ENCODE measurements at regions not wholly inside any gene's neighbourhood (a gene's known extent, or its start where the extent isn't known, plus 50 kb on each side); places are given as distances from the start of the nearest gene placed in this dataset.

DNA sequence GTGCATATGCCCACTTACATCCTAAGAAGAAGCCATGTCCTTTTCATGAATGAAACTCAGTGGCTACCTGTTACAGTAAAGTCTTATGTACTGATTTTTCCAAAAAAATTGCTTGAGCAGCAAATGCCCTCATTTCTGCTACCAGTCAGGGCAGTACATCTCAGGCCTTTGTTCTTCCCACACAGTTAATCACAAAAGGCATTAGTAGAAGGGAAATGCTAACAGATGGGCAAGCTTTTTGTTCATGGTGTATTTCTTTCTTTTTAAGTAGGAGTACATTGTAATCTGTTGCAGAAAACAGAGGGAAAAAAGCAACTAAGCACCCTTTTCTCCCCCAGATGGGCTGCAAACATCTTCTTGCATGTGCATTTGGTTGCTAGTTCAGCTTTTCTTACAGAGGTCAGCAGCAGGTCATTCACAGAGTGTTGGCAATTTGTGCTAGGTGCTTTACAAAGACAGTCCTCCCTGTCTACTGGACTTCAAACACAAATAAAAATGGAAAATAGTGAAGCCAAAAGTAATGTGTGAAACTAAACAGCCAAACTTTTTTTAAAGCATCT is 373.4 kb downstream of the PRDM5 start:
- Histone ChIP-seq H3K27me3 (ENCODE audit: insufficient read depth, low read depth, low read length) (no peaks in the 10 kb centered on the region), H3K36me3 (ENCODE audit: insufficient read depth, low read length) (no peaks in the 10 kb centered on the region), H2AFZ (ENCODE audit: low read depth, low read length) (no peak overlapping the region), H3K9me2 (ENCODE audit: insufficient read depth, low read length) (no peaks in the 10 kb centered on the region), H3K9me3 (ENCODE audit: low read length) (no peaks in the 10 kb centered on the region), H3K9ac (ENCODE audit: low read length) (no peak overlapping the region), H3F3A (ENCODE audit: insufficient read depth, low read length, poor library complexity, severe bottlenecking) (no peaks in the 10 kb centered on the region), H3K79me2 (replicated peaks; ENCODE audit: insufficient read depth, low read length) (no peaks in the 10 kb centered on the region), H3K4me2 (ENCODE audit: low read length) (no peak overlapping the region), H4K20me1 (ENCODE audit: insufficient read depth) (no peaks in the 10 kb centered on the region), H3K4me3 (ENCODE audit: low read length) (no peak overlapping the region), H3K27ac (ENCODE audit: low read length) (no peak overlapping the region)
- TF ChIP-seq REST (IDR thresholded peaks at IDR 0.05; ENCODE audit: borderline replicate concordance) = no peak

- Histone ChIP-seq H3K4me2 (ENCODE audit: low read length) (no peak overlapping the region), H3F3A (ENCODE audit: insufficient read depth, low read length, poor library complexity, severe bottlenecking) (no peaks in the 10 kb centered on the region), H3K27ac (ENCODE audit: low read length) (no peak overlapping the region), H2AFZ (ENCODE audit: low read depth, low read length) (no peak overlapping the region), H3K4me3 (ENCODE audit: low read length) (no peak overlapping the region), H3K9me3 (ENCODE audit: low read length) (no peaks in the 10 kb centered on the region), H3K27me3 (ENCODE audit: insufficient read depth, low read depth, low read length) (no peaks in the 10 kb centered on the region), H3K79me2 (replicated peaks; ENCODE audit: insufficient read depth, low read length) (no peaks in the 10 kb centered on the region), H3K9me2 (ENCODE audit: insufficient read depth, low read length) (no peaks in the 10 kb centered on the region), H3K9ac (ENCODE audit: low read length) (no peak overlapping the region), H3K36me3 (ENCODE audit: insufficient read depth, low read length) (no peaks in the 10 kb centered on the region), H4K20me1 (ENCODE audit: insufficient read depth) (no peaks in the 10 kb centered on the region)
- TF ChIP-seq POLR2AphosphoS5 (IDR thresholded peaks at IDR 0.05) (no peak), MXI1 (conservative IDR thresholded peaks at IDR 0.05; ENCODE audit: poor library complexity, severe bottlenecking) (no peak), RAD21 (conservative IDR thresholded peaks at IDR 0.05) (no peak), TAF1 (IDR thresholded peaks at IDR 0.05; ENCODE audit: low read depth) (no peak)
Measured at GRCh38 chr4:120545391-120545790, 377.1 kb downstream of the PRDM5 start.

DNA sequence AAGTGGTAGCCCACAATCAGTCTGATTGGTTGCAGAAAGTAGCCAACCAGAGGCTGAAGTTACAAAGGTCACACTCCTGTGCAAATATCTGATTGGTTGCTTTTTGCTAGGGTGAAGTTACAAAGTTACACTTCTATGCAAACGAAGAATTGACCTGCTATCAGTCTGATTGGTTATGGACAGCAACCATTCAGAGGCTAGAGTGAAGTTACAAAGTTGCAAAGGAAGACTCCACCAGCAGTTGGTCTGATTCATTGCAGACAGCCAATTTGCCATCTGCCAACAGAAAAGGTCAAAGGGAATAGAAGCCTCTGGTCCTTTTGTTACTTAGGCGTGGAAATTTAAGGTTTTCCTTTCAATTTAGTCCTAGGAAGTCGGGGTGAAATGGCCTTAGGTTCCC is 377.7 kb downstream of the PRDM5 start:
- H4K20me1 ChIP-seq (ENCODE audit: insufficient read depth) = no peaks in the 10 kb centered on the region
- H3K4me3 ChIP-seq (ENCODE audit: low read length) = no peak overlapping the region
- no peaks in the 10 kb centered on the region for H3K9me3 ChIP-seq (ENCODE audit: low read length)
- H3F3A ChIP-seq (ENCODE audit: insufficient read depth, low read length, poor library complexity, severe bottlenecking) = no peaks in the 10 kb centered on the region
- no peak overlapping the region for H3K4me2 ChIP-seq (ENCODE audit: low read length)
- H3K27ac ChIP-seq (ENCODE audit: low read length) = no peak overlapping the region
- no peaks in the 10 kb centered on the region for H3K27me3 ChIP-seq (ENCODE audit: insufficient read depth, low read depth, low read length)
- no peaks in the 10 kb centered on the region for H3K9me2 ChIP-seq (ENCODE audit: insufficient read depth, low read length)
- H3K9ac ChIP-seq (ENCODE audit: low read length) = no peak overlapping the region
- H3K36me3 ChIP-seq (ENCODE audit: insufficient read depth, low read length) = no peaks in the 10 kb centered on the region
- H2AFZ ChIP-seq (ENCODE audit: low read depth, low read length) = no peak overlapping the region
- TF ChIP-seq MXI1 (conservative IDR thresholded peaks at IDR 0.05; ENCODE audit: poor library complexity, severe bottlenecking) = no peak
- TF ChIP-seq EZH2 (IDR thresholded peaks at IDR 0.05; ENCODE audit: borderline replicate concordance, insufficient read depth, low read length, poor library complexity, severe bottlenecking) = no peak
- TF ChIP-seq, protein P1, sequence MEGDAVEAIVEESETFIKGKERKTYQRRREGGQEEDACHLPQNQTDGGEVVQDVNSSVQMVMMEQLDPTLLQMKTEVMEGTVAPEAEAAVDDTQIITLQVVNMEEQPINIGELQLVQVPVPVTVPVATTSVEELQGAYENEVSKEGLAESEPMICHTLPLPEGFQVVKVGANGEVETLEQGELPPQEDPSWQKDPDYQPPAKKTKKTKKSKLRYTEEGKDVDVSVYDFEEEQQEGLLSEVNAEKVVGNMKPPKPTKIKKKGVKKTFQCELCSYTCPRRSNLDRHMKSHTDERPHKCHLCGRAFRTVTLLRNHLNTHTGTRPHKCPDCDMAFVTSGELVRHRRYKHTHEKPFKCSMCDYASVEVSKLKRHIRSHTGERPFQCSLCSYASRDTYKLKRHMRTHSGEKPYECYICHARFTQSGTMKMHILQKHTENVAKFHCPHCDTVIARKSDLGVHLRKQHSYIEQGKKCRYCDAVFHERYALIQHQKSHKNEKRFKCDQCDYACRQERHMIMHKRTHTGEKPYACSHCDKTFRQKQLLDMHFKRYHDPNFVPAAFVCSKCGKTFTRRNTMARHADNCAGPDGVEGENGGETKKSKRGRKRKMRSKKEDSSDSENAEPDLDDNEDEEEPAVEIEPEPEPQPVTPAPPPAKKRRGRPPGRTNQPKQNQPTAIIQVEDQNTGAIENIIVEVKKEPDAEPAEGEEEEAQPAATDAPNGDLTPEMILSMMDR (IDR thresholded peaks at IDR 0.05; ENCODE audit: poor library complexity, severe bottlenecking) = no peak
- TF ChIP-seq SMC3 (conservative IDR thresholded peaks at IDR 0.05; ENCODE audit: poor library complexity) = no peak
- no peak for TF ChIP-seq EP300 (conservative IDR thresholded peaks at IDR 0.05; ENCODE audit: poor library complexity, severe bottlenecking)
- TF ChIP-seq RAD21 (conservative IDR thresholded peaks at IDR 0.05) = no peak
- no peak for TF ChIP-seq POLR2AphosphoS5 (IDR thresholded peaks at IDR 0.05)
- TF ChIP-seq REST (IDR thresholded peaks at IDR 0.05; ENCODE audit: borderline replicate concordance) = no peak
- no peak for TF ChIP-seq TAF1 (IDR thresholded peaks at IDR 0.05; ENCODE audit: low read depth)
- H3K79me2 ChIP-seq (replicated peaks; ENCODE audit: insufficient read depth, low read length) = no peaks in the 10 kb centered on the region
